ACC112 (cell line): ENCODE measurements at regions not wholly inside any gene's neighbourhood (a gene's known extent, or its start where the extent isn't known, plus 50 kb on each side); places are given as distances from the start of the nearest gene placed in this dataset.

Experiments used
- H2AFZ ChIP-seq: fragments of 200-600 bp; sonication (generic); one replicate; pipeline ENCODE4 v1.6.0; 2017; ENCODE audit warnings: antibody characterized with exemption, low read length; ENCODE audit not compliant: unreplicated experiment
- H3K27ac ChIP-seq: fragments of 200-600 bp; sonication (generic); 2 replicates; pipeline ENCODE4 v1.5.1; 2014; ENCODE audit warnings: low read depth, mild to moderate bottlenecking, antibody characterized with exemption, low read length, moderate library complexity
- H3K27me3 ChIP-seq: fragments of 200-600 bp; sonication (generic); 2 replicates; pipeline ENCODE4 v1.6.1; 2014; ENCODE audit warnings: mild to moderate bottlenecking, antibody characterized with exemption, low read length, moderate library complexity, mixed read lengths; ENCODE audit not compliant: insufficient read depth
- H3K36me3 ChIP-seq: fragments of 200-600 bp; sonication (generic); 2 replicates; pipeline ENCODE4 v1.6.1; 2016; ENCODE audit warnings: mild to moderate bottlenecking, antibody characterized with exemption, low read length, moderate library complexity, mixed read lengths; ENCODE audit not compliant: insufficient read depth
- H3K4me1 ChIP-seq: fragments of 200-600 bp; sonication (generic); one replicate; pipeline ENCODE4 v1.6.1; 2016; ENCODE audit warnings: low read length, mixed read lengths; ENCODE audit not compliant: insufficient read depth, unreplicated experiment, control insufficient read depth
- H3K4me3 ChIP-seq: fragments of 200-600 bp; sonication (generic); 2 replicates; pipeline ENCODE4 v1.5.1; 2014; ENCODE audit warnings: mild to moderate bottlenecking, low read depth, low read length
- H3K79me2 ChIP-seq: fragments of 200-600 bp; sonication (generic); one replicate; pipeline ENCODE4 v1.6.0; 2016; ENCODE audit warnings: low read length; ENCODE audit not compliant: control insufficient read depth, unreplicated experiment, insufficient read depth

GRCh38 chr15:99477791-99478471, 87.9 kb upstream of the MEF2A start:
- Histone ChIP-seq H3K27me3 (no peaks in the 10 kb centered on the region), H3K4me3 (no peak overlapping the region), H3K4me1 (peaks cover 20% of the 10 kb centered on the region), H3K36me3 (no peaks in the 10 kb centered on the region), H2AFZ (no peak overlapping the region), H3K79me2 (no peaks in the 10 kb centered on the region), H3K27ac (0 out of 2 replicates have a peak overlapping the region, but pooled peaks have one; percentile 63)

GRCh38 chr15:99478977-99479376, 86.8 kb upstream of the MEF2A start:
- no peak overlapping the region for H3K27ac ChIP-seq
- no peaks in the 10 kb centered on the region for H3K36me3 ChIP-seq
- peaks cover 20% of the 10 kb centered on the region for H3K4me1 ChIP-seq

GRCh38 chr15:99480016-99480810, 85.6 kb upstream of the MEF2A start:
- H2AFZ ChIP-seq: no peak overlapping the region
- no peak overlapping the region for H3K27ac ChIP-seq
- H3K36me3 ChIP-seq: no peaks in the 10 kb centered on the region
- H3K79me2 ChIP-seq: no peaks in the 10 kb centered on the region
- H3K4me3 ChIP-seq: no peak overlapping the region
- no peaks in the 10 kb centered on the region for H3K27me3 ChIP-seq
- peaks cover 20% of the 10 kb centered on the region for H3K4me1 ChIP-seq

More at GRCh38 chr15:99478977-99479376, 86.8 kb upstream of the MEF2A start:
- Histone ChIP-seq H3K4me3 (no peak overlapping the region), H3K79me2 (no peaks in the 10 kb centered on the region), H3K27me3 (no peaks in the 10 kb centered on the region), H2AFZ (no peak overlapping the region)

GRCh38 chr15:99481113-99481950, 84.5 kb upstream of the MEF2A start:
- H3K36me3 ChIP-seq: no peaks in the 10 kb centered on the region
- no peaks in the 10 kb centered on the region for H3K27me3 ChIP-seq
- H2AFZ ChIP-seq: no peak overlapping the region
- peaks cover 19% of the 10 kb centered on the region for H3K4me1 ChIP-seq
- no peak overlapping the region for H3K4me3 ChIP-seq
- no peaks in the 10 kb centered on the region for H3K79me2 ChIP-seq
- H3K27ac ChIP-seq: no peak overlapping the region

- H3K79me2 ChIP-seq: no peaks in the 10 kb centered on the region
- H3K27ac ChIP-seq: no peak overlapping the region
- H3K36me3 ChIP-seq: no peaks in the 10 kb centered on the region
- H3K4me1 ChIP-seq: peaks cover 17% of the 10 kb centered on the region
- no peak overlapping the region for H3K4me3 ChIP-seq
- no peaks in the 10 kb centered on the region for H3K27me3 ChIP-seq
- H2AFZ ChIP-seq: no peak overlapping the region
These were observed 83.9 kb upstream of the MEF2A start for GRCh38 chr15:99481951-99482230.

- no peak overlapping the region for H2AFZ ChIP-seq
- no peaks in the 10 kb centered on the region for H3K27me3 ChIP-seq
- H3K36me3 ChIP-seq: no peaks in the 10 kb centered on the region
- no peak overlapping the region for H3K27ac ChIP-seq
- no peak overlapping the region for H3K4me3 ChIP-seq
- H3K4me1 ChIP-seq: peaks cover 12% of the 10 kb centered on the region
- H3K79me2 ChIP-seq: no peaks in the 10 kb centered on the region
These were observed 82.8 kb upstream of the MEF2A start for GRCh38 chr15:99482993-99483392.

GRCh38 chr15:99485153-99485961, 80.4 kb upstream of the MEF2A start:
- Histone ChIP-seq H3K4me3 (no peak overlapping the region), H3K27me3 (no peaks in the 10 kb centered on the region), H3K4me1 (peaks cover 11% of the 10 kb centered on the region), H2AFZ (no peak overlapping the region), H3K36me3 (no peaks in the 10 kb centered on the region), H3K79me2 (no peaks in the 10 kb centered on the region), H3K27ac (peak overlapping the region; percentile 35; the same call in 1 of the 2 replicates)

- Histone ChIP-seq H3K27me3 (no peaks in the 10 kb centered on the region), H2AFZ (peak overlapping the region; percentile 36), H3K27ac (peak overlapping the region; percentile 35; the same call in 1 of the 2 replicates), H3K4me3 (peak overlapping the region; percentile 68), H3K79me2 (no peaks in the 10 kb centered on the region), H3K4me1 (peaks cover 11% of the 10 kb centered on the region), H3K36me3 (no peaks in the 10 kb centered on the region)
These were observed 79.8 kb upstream of the MEF2A start for GRCh38 chr15:99485992-99486370.

- peak overlapping the region; percentile 36 for H2AFZ ChIP-seq
- peak overlapping the region; percentile 59; the same call in 1 of the 2 replicates for H3K27ac ChIP-seq
- peak overlapping the region; percentile 68 for H3K4me3 ChIP-seq
These were observed 79.1 kb upstream of the MEF2A start for GRCh38 chr15:99486371-99487336.

More at GRCh38 chr15:99486371-99487336, 79.1 kb upstream of the MEF2A start:
- Histone ChIP-seq H3K4me1 (peaks cover 11% of the 10 kb centered on the region), H3K27me3 (no peaks in the 10 kb centered on the region), H3K36me3 (no peaks in the 10 kb centered on the region), H3K79me2 (no peaks in the 10 kb centered on the region)
